Fibroblast of skin of left quadriceps (primary cell): ENCODE measurements at regions not wholly inside any gene's neighbourhood (a gene's known extent, or its start where the extent isn't known, plus 50 kb on each side); places are given as distances from the start of the nearest gene placed in this dataset.

ENCODE experiments used
- DNase-seq, 2 experiments: peaks; one replicate each; pipeline ENCODE4 v3.0.0-alpha.2; 2013; ENCODE audit warnings: low read depth in 2 of 2

DNA sequence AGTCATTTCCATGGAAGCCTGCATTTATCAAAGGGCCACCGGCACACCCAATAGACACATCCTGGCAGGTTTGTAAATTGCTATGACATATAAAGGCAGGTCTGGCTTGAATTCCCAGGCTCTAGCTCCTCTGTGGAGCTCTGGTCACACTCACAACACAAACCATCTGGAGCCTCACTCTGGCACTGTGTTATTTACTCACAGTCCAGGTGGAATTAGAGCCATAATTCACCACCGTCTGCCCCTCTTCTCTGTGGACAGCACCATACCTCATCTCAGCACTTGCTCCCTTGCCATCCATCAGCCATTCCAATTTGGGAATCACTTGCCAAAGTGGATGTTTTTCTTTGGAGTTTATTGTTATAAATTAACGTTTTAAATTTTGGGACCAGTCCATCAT, 84.3 kb upstream of the OSR1 start:
- DNase-seq, result no peak

DNA sequence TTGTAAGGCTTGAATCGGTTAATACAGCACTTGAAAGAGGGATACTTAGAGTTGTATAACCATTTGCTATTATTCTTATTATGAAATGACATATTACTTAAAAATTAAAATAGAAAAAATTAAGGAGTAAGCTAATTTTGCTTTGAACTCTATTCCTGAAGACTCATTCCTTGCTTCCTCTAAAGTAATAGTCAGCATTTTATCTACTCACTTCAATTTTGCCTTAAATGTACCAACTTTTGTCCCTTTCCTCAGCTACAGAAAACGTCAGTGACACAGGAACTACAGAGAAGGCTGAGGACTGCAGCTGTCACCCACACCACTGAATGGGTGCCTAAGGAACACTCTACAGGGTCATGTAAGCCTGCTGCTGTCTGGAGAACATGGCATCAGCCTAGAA, 80.7 kb upstream of the OSR1 start:
- no peak for DNase-seq

DNA sequence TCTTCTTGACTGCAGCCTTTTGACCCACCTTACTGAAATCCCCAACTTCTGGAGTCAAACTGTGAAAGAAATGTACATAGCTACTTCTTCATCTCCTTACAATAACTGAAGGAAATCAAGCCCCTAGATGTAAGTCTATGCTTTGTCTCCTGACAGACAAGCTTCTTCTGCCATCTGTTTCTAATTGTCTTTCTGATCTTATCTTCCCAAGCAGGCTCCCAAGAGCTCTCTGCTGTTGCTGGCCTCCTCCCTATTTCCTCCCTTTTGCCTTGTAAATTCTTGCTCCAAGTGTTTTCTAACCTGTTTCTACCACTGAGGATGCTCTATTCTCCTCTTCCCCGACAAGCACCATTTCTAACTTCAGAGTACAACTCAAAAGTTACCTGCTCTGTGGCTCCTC, 77.4 kb upstream of the OSR1 start:
- DNase-seq, result peak; percentile 59 to 62

- DNase-seq, result no peak
Observed at GRCh38 chr2:19434413-19434812, 76.0 kb upstream of the OSR1 start.

GRCh38 chr2:19426941-19427340, 68.5 kb upstream of the OSR1 start:
- no peak for DNase-seq

DNA sequence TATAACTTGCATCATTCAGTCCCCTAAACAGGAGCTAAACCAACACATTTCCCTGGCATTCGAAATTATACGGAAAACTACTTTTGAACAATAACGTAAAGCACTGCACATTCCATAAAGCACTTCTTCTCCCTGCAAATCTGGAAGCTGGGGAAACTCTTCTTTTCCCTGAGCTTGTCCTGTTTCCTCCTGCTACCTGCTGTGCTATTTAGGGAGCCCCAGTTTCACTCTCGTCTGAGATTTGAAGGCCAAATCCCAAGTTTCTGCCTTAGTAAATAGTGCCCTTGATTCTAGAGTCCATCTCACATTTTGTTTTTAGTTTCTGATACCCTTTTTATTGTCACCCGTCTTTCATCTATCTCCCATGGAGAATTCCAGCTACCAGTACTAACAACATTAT, 67.7 kb upstream of the OSR1 start:
- DNase-seq, result no peak

DNA sequence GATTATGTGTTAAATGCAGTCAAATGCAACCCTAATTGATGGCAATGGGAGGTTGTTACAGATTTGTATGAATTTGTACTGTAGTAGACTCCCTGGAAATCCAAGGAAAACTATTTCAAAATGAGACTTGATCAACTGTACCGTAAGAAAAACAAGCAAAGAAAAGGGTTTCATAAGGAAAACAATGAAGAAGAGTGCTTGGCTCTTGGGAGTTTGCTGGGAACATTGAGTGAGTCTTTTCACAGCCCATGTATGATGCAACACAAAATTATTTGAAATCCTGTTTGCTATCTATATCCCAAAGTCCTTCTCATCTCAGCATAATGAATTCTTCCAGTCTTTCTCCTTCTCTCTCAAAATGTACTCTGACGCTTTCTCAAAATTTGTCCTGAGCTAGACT, 67.0 kb upstream of the OSR1 start:
- no peak for DNase-seq

- DNase-seq, result peak; percentile 15 to 20
Observed at GRCh38 chr2:19419211-19419880, 60.9 kb upstream of the OSR1 start.

GRCh38 chr2:19416784-19417684, 58.6 kb upstream of the OSR1 start:
- no peak for DNase-seq

- DNase-seq, result no peak
Observed at GRCh38 chr2:19416083-19416482, 57.7 kb upstream of the OSR1 start.

DNA sequence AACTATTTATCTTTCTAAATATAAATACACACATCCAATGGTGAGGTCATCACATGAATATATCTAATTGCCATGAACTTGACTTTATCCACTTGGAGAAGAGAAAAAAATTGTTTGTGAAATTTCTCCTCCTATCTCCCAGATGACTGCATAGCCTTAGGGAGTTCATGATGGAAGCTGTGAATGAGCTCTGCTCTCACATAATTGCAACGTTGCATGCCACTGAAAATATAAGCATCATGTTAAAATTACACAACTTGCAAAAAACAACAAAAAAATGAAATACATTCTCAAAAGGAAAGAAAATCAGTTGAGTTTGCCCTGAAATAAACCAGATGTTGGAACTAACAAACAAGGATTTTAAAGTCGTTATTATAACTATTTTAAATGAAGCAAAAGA, 50.6 kb upstream of the OSR1 start:
- DNase-seq, result no peak

DNA sequence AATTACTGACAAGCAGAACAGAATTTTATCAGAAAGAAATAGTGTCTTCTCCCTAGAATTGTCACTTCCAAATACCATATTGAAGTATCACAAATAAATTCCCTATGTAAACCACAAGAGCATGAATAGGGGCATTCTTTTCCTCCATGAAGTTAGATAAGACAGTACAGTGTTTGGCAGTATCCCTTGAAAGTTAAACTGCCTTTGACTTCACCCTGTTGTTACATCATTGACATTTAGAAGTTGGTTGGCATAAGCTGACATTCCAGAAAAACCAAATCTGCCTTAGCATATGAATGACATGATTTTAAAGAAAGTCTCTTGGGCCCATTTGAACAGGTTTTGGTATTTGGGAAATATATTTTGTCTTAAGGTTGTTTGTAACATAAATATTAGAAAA, 50.2 kb upstream of the OSR1 start:
- DNase-seq, result no peak
